ENCODE measurements at regions not wholly inside any gene's neighbourhood (a gene's known extent, or its start where the extent isn't known, plus 50 kb on each side); places are given as distances from the start of the nearest gene placed in this dataset.

DNA sequence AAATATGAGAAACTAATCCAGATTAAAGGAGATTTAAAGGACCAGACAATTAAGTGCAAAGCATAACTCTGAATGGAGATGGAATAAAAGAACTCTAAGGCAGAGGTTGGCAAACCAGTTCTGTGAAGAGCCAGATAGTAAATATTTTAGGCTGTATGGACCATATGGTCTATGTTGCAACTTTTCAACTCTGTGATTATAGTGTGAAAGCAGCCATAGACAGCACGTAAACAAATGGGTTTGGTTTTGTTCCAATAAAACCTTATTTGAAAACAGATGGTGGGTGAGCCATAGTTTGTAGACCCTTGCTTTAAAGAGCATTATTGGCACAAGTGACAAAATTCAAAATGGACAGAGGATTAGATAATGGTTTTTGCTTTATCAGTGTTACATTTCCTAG, 884.1 kb downstream of the CCSER2 start:
- TF ChIP-seq, protein P1, sequence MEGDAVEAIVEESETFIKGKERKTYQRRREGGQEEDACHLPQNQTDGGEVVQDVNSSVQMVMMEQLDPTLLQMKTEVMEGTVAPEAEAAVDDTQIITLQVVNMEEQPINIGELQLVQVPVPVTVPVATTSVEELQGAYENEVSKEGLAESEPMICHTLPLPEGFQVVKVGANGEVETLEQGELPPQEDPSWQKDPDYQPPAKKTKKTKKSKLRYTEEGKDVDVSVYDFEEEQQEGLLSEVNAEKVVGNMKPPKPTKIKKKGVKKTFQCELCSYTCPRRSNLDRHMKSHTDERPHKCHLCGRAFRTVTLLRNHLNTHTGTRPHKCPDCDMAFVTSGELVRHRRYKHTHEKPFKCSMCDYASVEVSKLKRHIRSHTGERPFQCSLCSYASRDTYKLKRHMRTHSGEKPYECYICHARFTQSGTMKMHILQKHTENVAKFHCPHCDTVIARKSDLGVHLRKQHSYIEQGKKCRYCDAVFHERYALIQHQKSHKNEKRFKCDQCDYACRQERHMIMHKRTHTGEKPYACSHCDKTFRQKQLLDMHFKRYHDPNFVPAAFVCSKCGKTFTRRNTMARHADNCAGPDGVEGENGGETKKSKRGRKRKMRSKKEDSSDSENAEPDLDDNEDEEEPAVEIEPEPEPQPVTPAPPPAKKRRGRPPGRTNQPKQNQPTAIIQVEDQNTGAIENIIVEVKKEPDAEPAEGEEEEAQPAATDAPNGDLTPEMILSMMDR (IDR thresholded peaks at IDR 0.05; ENCODE audit: borderline replicate concordance, insufficient read depth, low read depth, low read length), result no peak
- H3K4me3 ChIP-seq (ENCODE audit: low read depth, low read length), result no peak overlapping the region

GRCh38 chr10:85213493-85213892, 885.1 kb downstream of the CCSER2 start:
- H3K4me3 ChIP-seq (ENCODE audit: low read depth, low read length), result no peak overlapping the region
- TF ChIP-seq, protein P1 (IDR thresholded peaks at IDR 0.05; ENCODE audit: borderline replicate concordance, insufficient read depth, low read depth, low read length), result no peak

DNA sequence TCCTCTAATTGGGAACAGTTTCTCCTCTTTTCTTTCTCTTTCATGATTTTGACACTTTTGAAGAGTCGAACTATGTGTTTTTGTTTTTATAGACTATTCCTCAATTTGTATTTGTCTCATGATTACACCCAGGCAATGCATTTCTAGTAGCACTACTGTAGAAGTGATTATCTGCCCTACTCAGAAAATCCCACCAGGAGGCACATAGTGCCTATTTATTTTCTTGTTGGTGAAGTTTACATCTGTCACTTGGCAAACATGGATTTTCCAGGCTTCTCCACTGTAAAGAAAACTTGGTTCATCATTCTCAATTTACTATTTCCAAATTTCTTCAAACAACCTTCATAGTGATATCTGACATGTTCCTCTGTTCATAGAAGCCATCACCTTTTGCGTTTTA, 893.9 kb downstream of the CCSER2 start:
- no peak overlapping the region for H3K4me3 ChIP-seq (ENCODE audit: low read depth, low read length)
- TF ChIP-seq, protein P1 (IDR thresholded peaks at IDR 0.05; ENCODE audit: borderline replicate concordance, insufficient read depth, low read depth, low read length), result no peak

GRCh38 chr10:85224366-85224940, 896.1 kb downstream of the CCSER2 start:
- TF ChIP-seq, protein P1 (IDR thresholded peaks at IDR 0.05; ENCODE audit: borderline replicate concordance, insufficient read depth, low read depth, low read length), result no peak
- H3K4me3 ChIP-seq (ENCODE audit: low read depth, low read length), result no peak overlapping the region

- TF ChIP-seq, protein P1 (IDR thresholded peaks at IDR 0.05; ENCODE audit: borderline replicate concordance, insufficient read depth, low read depth, low read length), result no peak
- H3K4me3 ChIP-seq (ENCODE audit: low read depth, low read length), result no peak overlapping the region
These were observed 896.9 kb downstream of the CCSER2 start for GRCh38 chr10:85225311-85225710.

GRCh38 chr10:85226596-85226995, 898.2 kb downstream of the CCSER2 start:
- TF ChIP-seq, protein P1 (IDR thresholded peaks at IDR 0.05; ENCODE audit: borderline replicate concordance, insufficient read depth, low read depth, low read length), result no peak
- H3K4me3 ChIP-seq (ENCODE audit: low read depth, low read length), result no peak overlapping the region

DNA sequence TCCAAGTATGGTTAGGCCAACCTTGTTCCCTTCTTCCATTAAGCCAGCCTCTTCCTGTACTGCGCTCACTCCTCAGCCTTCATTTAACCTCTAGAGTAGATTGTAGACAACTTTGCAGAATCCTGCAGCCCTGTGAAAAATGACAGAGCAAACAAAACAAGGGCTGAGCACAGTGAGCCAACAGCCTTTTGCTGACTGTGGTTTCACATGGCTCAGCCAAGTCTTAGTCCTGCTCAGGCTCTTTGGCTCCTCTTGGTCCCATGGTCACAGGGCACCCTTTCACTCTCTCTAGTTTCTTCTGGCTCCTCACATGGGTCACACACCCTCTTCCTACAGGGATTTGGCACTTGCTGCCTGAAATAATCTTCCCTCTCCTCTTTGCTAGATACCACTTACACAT, 900.3 kb downstream of the CCSER2 start:
- no peak overlapping the region for H3K4me3 ChIP-seq (ENCODE audit: low read depth, low read length)
- TF ChIP-seq, protein P1 (IDR thresholded peaks at IDR 0.05; ENCODE audit: borderline replicate concordance, insufficient read depth, low read depth, low read length), result no peak
